Parathyroid adenoma (tissue), 2 donors: ENCODE measurements at regions not wholly inside any gene's neighbourhood (a gene's known extent, or its start where the extent isn't known, plus 50 kb on each side); places are given as distances from the start of the nearest gene placed in this dataset.

Experiments
- H2AFZ ChIP-seq: fragments of 300-600 bp; sonication (generic); one replicate; pipeline ENCODE4 v1.7.0; 2017; ENCODE audit warnings: antibody characterized with exemption, mild to moderate bottlenecking
- H3K27ac ChIP-seq: fragments of 300-600 bp; sonication (generic); one replicate; pipeline ENCODE4 v1.7.0; 2017
- H3K27me3 ChIP-seq: fragments of 300-600 bp; sonication (generic); one replicate; pipeline ENCODE4 v1.7.0; 2017; ENCODE audit warnings: low read length; ENCODE audit not compliant: control insufficient read depth, insufficient read depth
- H3K36me3 ChIP-seq: fragments of 300-600 bp; sonication (generic); one replicate; pipeline ENCODE4 v1.7.0; 2017; ENCODE audit warnings: low read length; ENCODE audit not compliant: control insufficient read depth, insufficient read depth
- H3K4me1 ChIP-seq: fragments of 300-600 bp; sonication (generic); one replicate; pipeline ENCODE4 v1.7.0; 2017; ENCODE audit warnings: control low read depth
- H3K4me2 ChIP-seq: fragments of 300-600 bp; sonication (generic); one replicate; pipeline ENCODE4 v1.7.0; 2017; ENCODE audit warnings: low read length
- H3K4me3 ChIP-seq: fragments of 300-600 bp; sonication (generic); one replicate; pipeline ENCODE4 v1.7.0; 2017; ENCODE audit warnings: low read depth, low read length
- H3K79me2 ChIP-seq: fragments of 300-600 bp; sonication (generic); one replicate; pipeline ENCODE4 v1.7.0; 2017; ENCODE audit warnings: control low read depth
- H3K9ac ChIP-seq: fragments of 300-600 bp; sonication (generic); one replicate; pipeline ENCODE4 v1.7.0; 2017; ENCODE audit warnings: mild to moderate bottlenecking
- H3K9me3 ChIP-seq: fragments of 300-600 bp; sonication (generic); one replicate; pipeline ENCODE4 v1.7.0; 2017; ENCODE audit warnings: low read length; ENCODE audit not compliant: control insufficient read depth
- CTCF ChIP-seq: fragments of 300-600 bp; sonication (generic); IDR thresholded peaks from one replicate; pipeline ENCODE4 v1.7.0; 2017; ENCODE audit warnings: antibody characterized with exemption, mild to moderate bottlenecking
- donor health status: primary hyperparathyroidism.

DNA sequence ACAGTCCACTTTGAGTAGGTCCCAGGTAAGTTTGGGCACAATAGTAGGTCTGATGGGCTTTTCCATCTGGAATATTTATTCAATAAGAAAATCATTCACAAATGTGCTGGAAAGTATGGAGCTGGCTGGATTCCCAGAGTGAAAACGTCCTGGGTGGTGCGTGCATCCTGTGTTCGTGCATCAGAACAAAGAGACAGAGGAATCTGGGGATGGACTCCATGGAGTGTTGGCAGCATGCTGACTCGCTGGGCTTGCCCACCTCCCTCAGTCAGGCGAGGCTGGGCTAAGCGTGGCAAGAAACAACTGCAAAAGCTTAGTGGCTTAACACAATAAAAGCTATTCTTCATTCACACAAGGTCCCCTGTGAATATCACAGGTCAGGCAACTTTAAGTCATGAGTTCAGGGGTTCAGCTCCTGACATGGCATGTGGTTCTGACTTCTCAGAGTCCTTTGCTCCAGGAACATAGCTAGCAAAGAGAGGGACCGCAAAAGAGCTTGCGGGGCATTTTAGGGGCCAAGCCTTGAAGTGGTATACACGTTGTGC lies 151.6 kb upstream of the ZNF644 start:
- Histone ChIP-seq H3K27me3 (no peaks in the 10 kb centered on the region), H3K27ac (no peak overlapping the region), H3K9me3 (no peaks in the 10 kb centered on the region), H3K9ac (no peak overlapping the region), H3K4me1 (no peaks in the 10 kb centered on the region), H3K4me3 (no peak overlapping the region), H3K4me2 (no peak overlapping the region), H3K79me2 (no peaks in the 10 kb centered on the region), H2AFZ (no peak overlapping the region), H3K36me3 (no peaks in the 10 kb centered on the region)
- no peak for TF ChIP-seq CTCF

DNA sequence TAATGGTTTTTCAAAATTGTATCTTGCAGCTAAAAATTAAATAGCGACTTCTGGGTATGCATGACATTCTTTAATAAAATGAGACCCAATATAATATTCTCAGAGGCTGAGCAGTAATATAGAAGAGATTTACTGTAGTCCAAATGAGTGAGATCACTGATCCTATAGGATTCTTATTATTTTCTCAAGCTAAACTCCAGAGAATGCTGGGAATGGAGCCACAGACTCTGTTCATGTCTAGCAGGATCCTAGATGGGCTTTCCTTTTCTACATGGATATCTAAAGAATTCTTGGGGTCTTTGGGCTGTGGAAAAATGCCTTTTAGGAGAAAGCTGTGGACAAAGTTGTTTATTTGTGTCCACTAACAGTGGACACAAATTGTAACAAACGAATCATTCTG lies 150.7 kb upstream of the ZNF644 start:
- H2AFZ ChIP-seq = no peak overlapping the region
- no peak overlapping the region for H3K9ac ChIP-seq
- no peak overlapping the region for H3K27ac ChIP-seq
- H3K9me3 ChIP-seq = no peaks in the 10 kb centered on the region
- no peak for TF ChIP-seq CTCF
- H3K79me2 ChIP-seq = no peaks in the 10 kb centered on the region
- H3K4me2 ChIP-seq = no peak overlapping the region
- no peaks in the 10 kb centered on the region for H3K36me3 ChIP-seq
- H3K4me3 ChIP-seq = no peak overlapping the region
- no peaks in the 10 kb centered on the region for H3K4me1 ChIP-seq
- H3K27me3 ChIP-seq = no peaks in the 10 kb centered on the region

- H3K79me2 ChIP-seq = no peaks in the 10 kb centered on the region
- no peak for TF ChIP-seq CTCF
Measured at GRCh38 chr1:91171898-91172297, 150.1 kb upstream of the ZNF644 start.

DNA sequence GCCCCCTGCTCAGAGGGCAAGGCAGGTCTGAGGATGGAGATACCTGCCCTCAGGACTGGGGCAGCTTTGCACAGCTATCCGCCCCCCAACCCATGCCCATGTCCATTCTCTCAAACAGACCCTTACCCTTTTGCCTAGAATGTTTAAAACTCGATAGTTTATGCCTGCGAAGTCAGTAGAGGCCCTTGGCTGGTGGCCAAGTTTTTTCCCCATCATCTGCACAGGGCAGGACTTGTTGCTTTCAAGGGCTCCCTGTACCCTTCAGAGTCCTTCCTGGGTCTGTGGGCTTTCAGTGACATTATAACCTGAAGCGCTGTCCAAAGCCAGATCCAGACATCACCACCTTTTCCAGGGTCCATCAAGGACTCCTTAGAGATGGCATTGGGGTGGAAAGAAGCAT lies 148.7 kb upstream of the ZNF644 start:
- no peaks in the 10 kb centered on the region for H3K27me3 ChIP-seq

More at GRCh38 chr1:91171898-91172297, 150.1 kb upstream of the ZNF644 start:
- Histone ChIP-seq H3K27me3 (no peaks in the 10 kb centered on the region), H3K4me3 (no peak overlapping the region), H3K36me3 (no peaks in the 10 kb centered on the region), H3K9me3 (no peaks in the 10 kb centered on the region), H3K4me1 (no peaks in the 10 kb centered on the region), H2AFZ (no peak overlapping the region), H3K27ac (no peak overlapping the region), H3K4me2 (no peak overlapping the region), H3K9ac (no peak overlapping the region)

More for the DNA sequence above, 148.7 kb upstream of the ZNF644 start:
- Histone ChIP-seq H3K9me3 (no peaks in the 10 kb centered on the region), H3K9ac (no peak overlapping the region), H3K4me3 (no peak overlapping the region), H3K4me2 (no peak overlapping the region), H3K36me3 (no peaks in the 10 kb centered on the region), H3K27ac (no peak overlapping the region), H2AFZ (no peak overlapping the region), H3K4me1 (no peaks in the 10 kb centered on the region), H3K79me2 (no peaks in the 10 kb centered on the region)
- no peak for TF ChIP-seq CTCF
